GM18868 (cell line): ENCODE measurements at regions not wholly inside any gene's neighbourhood (a gene's known extent, or its start where the extent isn't known, plus 50 kb on each side); places are given as distances from the start of the nearest gene placed in this dataset.
"Not testable (repeated sequence)": the region's sequence is repeated elsewhere in the genome, so short reads cannot be mapped to it uniquely, and the experiment has no call there.

Experiments
- ATAC-seq: cut with Tn5 transposase; IDR thresholded peaks from one replicate; pipeline ENCODE4 v1.9.1; 2021; ENCODE audit warnings: mild to moderate bottlenecking, moderate library complexity; ENCODE audit not compliant: unreplicated experiment

- ATAC-seq: no peak
Measured at GRCh38 chr7:101707587-101707986, 78.5 kb upstream of the MYL10 start.

GRCh38 chr7:101708223-101708622 lies 79.1 kb upstream of the MYL10 start:
- no peak for ATAC-seq

GRCh38 chr7:101712652-101713051 lies 83.6 kb upstream of the MYL10 start:
- ATAC-seq: no peak

GRCh38 chr7:101714097-101714496 lies 85.0 kb upstream of the MYL10 start:
- no peak for ATAC-seq

- no peak for ATAC-seq
Measured at GRCh38 chr7:101717628-101718357, 88.7 kb upstream of the MYL10 start.

GRCh38 chr7:101718363-101719122 lies 89.4 kb upstream of the MYL10 start:
- ATAC-seq: no peak

GRCh38 chr7:101719123-101719470 lies 90.0 kb upstream of the MYL10 start:
- ATAC-seq: no peak

- no peak for ATAC-seq
Measured at GRCh38 chr7:101720324-101720723, 91.2 kb upstream of the MYL10 start.

- ATAC-seq: no peak
Measured at GRCh38 chr7:101722247-101722646, 93.2 kb upstream of the MYL10 start.

- no peak for ATAC-seq
Measured at GRCh38 chr7:101723835-101724234, 93.6 kb upstream of the CUX1 start.

- no peak for ATAC-seq
Measured at GRCh38 chr7:101724957-101725356, 92.5 kb upstream of the CUX1 start.

- ATAC-seq: no peak
Measured at GRCh38 chr7:101725921-101726320, 91.5 kb upstream of the CUX1 start.

GRCh38 chr7:101727184-101727583 lies 90.2 kb upstream of the CUX1 start:
- no peak for ATAC-seq

- no peak for ATAC-seq
Measured at GRCh38 chr7:101728128-101728527, 89.3 kb upstream of the CUX1 start.

GRCh38 chr7:101728873-101729240 lies 88.6 kb upstream of the CUX1 start:
- not testable (repeated sequence) for ATAC-seq

GRCh38 chr7:101729241-101729883 lies 88.1 kb upstream of the CUX1 start:
- no peak for ATAC-seq

GRCh38 chr7:101731502-101732084 lies 85.8 kb upstream of the CUX1 start:
- no peak for ATAC-seq

- peak; percentile 45 for ATAC-seq
Measured at GRCh38 chr7:101733713-101734475, 83.5 kb upstream of the CUX1 start.

GRCh38 chr7:101736084-101736483 lies 81.3 kb upstream of the CUX1 start:
- no peak for ATAC-seq

GRCh38 chr7:101739775-101740398 lies 77.5 kb upstream of the CUX1 start:
- no peak for ATAC-seq
